OCI-LY1 (cell line): ENCODE measurements at regions not wholly inside any gene's neighbourhood (a gene's known extent, or its start where the extent isn't known, plus 50 kb on each side); places are given as distances from the start of the nearest gene placed in this dataset.

Source experiments
- H2AFZ ChIP-seq: fragments of 200-600 bp; sonication (generic), shearing (Covaris generic); 2 replicates; pipeline ENCODE4 v1.6.0; 2014; ENCODE audit warnings: antibody characterized with exemption, mild to moderate bottlenecking, low read length
- H3F3A ChIP-seq: fragments of 200-600 bp; sonication (generic), shearing (Covaris generic); 2 replicates; pipeline ENCODE4 v1.6.0; 2014; ENCODE audit warnings: mild to moderate bottlenecking, antibody characterized with exemption, low read length, moderate library complexity; ENCODE audit not compliant: insufficient read depth
- H3K27ac ChIP-seq: fragments of 200-600 bp; sonication (generic); 2 replicates; pipeline ENCODE4 v1.5.1; 2014; ENCODE audit warnings: low read length, mixed run types, mild to moderate bottlenecking, low read depth; ENCODE audit not compliant: poor library complexity, severe bottlenecking
- H3K27me3 ChIP-seq: fragments of 200-600 bp; sonication (generic); 2 replicates; pipeline ENCODE4 v1.6.0; 2014; ENCODE audit warnings: antibody characterized with exemption, mild to moderate bottlenecking, low read length, moderate library complexity; ENCODE audit not compliant: insufficient read depth
- H3K36me3 ChIP-seq: fragments of 200-600 bp; sonication (generic); 2 replicates; pipeline ENCODE4 v1.6.1; 2014; ENCODE audit warnings: mild to moderate bottlenecking, antibody characterized with exemption, low read length, moderate library complexity, mixed read lengths; ENCODE audit not compliant: insufficient read depth
- H3K4me1 ChIP-seq: fragments of 200-600 bp; sonication (generic); 2 replicates; pipeline ENCODE4 v1.5.1; 2014; ENCODE audit warnings: mild to moderate bottlenecking, low read length, moderate library complexity; ENCODE audit not compliant: insufficient read depth, severe bottlenecking
- H3K4me2 ChIP-seq: fragments of 200-600 bp; sonication (generic), shearing (Covaris generic); 2 replicates; pipeline ENCODE4 v1.6.1; 2014; ENCODE audit warnings: low read length
- H3K4me3 ChIP-seq: fragments of 200-600 bp; sonication (generic); 2 replicates; pipeline ENCODE4 v1.5.1; 2014; ENCODE audit warnings: low read length, low read depth, mild to moderate bottlenecking, mixed read lengths; ENCODE audit not compliant: poor library complexity, severe bottlenecking
- H3K79me2 ChIP-seq: fragments of 200-600 bp; shearing (Covaris generic); 2 replicates; pipeline ENCODE4 v1.6.1; 2016; ENCODE audit warnings: mixed run types, low read length, mixed read lengths; ENCODE audit not compliant: insufficient read depth
- H3K9ac ChIP-seq: fragments of 200-600 bp; sonication (generic), shearing (Covaris generic); 2 replicates; pipeline ENCODE4 v1.6.1; 2014; ENCODE audit warnings: mild to moderate bottlenecking, low read length, mixed read lengths
- H3K9me2 ChIP-seq: fragments of 200-600 bp; sonication (generic), shearing (Covaris generic); 2 replicates; pipeline ENCODE4 v1.6.1; 2014; ENCODE audit warnings: low read depth, mild to moderate bottlenecking, low read length, mixed read lengths
- H3K9me3 ChIP-seq: fragments of 200-600 bp; shearing (Covaris generic); 2 replicates; pipeline ENCODE4 v1.6.1; 2014; ENCODE audit warnings: low read length, mixed read lengths
- H4K20me1 ChIP-seq: fragments of 200-600 bp; sonication (generic), shearing (Covaris generic); 2 replicates; pipeline ENCODE4 v1.6.0; 2016; ENCODE audit warnings: mild to moderate bottlenecking, low read length; ENCODE audit not compliant: insufficient read depth
- EZH2 ChIP-seq: fragments of 200-600 bp; sonication (generic), shearing (Covaris generic); IDR thresholded peaks from 2 replicates; pipeline ENCODE4 v1.8.0; 2017; ENCODE audit warnings: borderline replicate concordance, mixed run types, mild to moderate bottlenecking, antibody characterized with exemption, low read length, moderate library complexity, mixed read lengths
- TF ChIP-seq, protein P1 (sequence below): fragments of 200-600 bp; sonication (generic), shearing (Covaris generic); IDR thresholded peaks from 2 replicates; pipeline ENCODE4 v1.5.1; 2017; ENCODE audit warnings: mild to moderate bottlenecking, antibody characterized with exemption, low read length, moderate library complexity, mixed read lengths

DNA sequence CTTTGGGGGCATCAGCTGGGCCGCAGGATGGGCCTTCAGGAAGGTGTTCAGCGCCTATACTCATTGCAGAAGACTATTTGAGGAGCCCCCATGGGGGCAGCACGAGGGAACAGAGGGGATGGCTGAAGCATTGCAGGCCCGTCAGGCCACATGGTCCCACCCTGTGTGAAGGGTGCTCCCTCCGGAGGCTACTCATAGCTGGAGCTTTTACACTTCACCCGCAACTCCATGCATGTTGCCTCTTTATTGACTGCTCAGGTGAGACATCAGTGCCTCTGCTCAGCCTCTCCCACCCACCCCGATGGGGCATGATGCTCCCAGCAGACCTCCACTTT, 1500.9 kb downstream of the TBC1D22A start:
- H3K9me2 ChIP-seq: no peaks in the 10 kb centered on the region
- no peaks in the 10 kb centered on the region for H3K9me3 ChIP-seq
- no peak overlapping the region for H3K27ac ChIP-seq
- no peak overlapping the region for H2AFZ ChIP-seq
- H3K36me3 ChIP-seq: no peaks in the 10 kb centered on the region
- H3K4me3 ChIP-seq: no peak overlapping the region
- H4K20me1 ChIP-seq: no peaks in the 10 kb centered on the region
- no peak overlapping the region for H3K9ac ChIP-seq
- peaks cover 12% of the 10 kb centered on the region; the same call in 1 of the 2 replicates for H3K27me3 ChIP-seq
- no peak overlapping the region for H3K4me2 ChIP-seq
- no peaks in the 10 kb centered on the region for H3K79me2 ChIP-seq
- no peaks in the 10 kb centered on the region for H3K4me1 ChIP-seq
- H3F3A ChIP-seq: no peaks in the 10 kb centered on the region
- no peak for TF ChIP-seq EZH2
- TF ChIP-seq, protein P1, sequence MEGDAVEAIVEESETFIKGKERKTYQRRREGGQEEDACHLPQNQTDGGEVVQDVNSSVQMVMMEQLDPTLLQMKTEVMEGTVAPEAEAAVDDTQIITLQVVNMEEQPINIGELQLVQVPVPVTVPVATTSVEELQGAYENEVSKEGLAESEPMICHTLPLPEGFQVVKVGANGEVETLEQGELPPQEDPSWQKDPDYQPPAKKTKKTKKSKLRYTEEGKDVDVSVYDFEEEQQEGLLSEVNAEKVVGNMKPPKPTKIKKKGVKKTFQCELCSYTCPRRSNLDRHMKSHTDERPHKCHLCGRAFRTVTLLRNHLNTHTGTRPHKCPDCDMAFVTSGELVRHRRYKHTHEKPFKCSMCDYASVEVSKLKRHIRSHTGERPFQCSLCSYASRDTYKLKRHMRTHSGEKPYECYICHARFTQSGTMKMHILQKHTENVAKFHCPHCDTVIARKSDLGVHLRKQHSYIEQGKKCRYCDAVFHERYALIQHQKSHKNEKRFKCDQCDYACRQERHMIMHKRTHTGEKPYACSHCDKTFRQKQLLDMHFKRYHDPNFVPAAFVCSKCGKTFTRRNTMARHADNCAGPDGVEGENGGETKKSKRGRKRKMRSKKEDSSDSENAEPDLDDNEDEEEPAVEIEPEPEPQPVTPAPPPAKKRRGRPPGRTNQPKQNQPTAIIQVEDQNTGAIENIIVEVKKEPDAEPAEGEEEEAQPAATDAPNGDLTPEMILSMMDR: no peak

DNA sequence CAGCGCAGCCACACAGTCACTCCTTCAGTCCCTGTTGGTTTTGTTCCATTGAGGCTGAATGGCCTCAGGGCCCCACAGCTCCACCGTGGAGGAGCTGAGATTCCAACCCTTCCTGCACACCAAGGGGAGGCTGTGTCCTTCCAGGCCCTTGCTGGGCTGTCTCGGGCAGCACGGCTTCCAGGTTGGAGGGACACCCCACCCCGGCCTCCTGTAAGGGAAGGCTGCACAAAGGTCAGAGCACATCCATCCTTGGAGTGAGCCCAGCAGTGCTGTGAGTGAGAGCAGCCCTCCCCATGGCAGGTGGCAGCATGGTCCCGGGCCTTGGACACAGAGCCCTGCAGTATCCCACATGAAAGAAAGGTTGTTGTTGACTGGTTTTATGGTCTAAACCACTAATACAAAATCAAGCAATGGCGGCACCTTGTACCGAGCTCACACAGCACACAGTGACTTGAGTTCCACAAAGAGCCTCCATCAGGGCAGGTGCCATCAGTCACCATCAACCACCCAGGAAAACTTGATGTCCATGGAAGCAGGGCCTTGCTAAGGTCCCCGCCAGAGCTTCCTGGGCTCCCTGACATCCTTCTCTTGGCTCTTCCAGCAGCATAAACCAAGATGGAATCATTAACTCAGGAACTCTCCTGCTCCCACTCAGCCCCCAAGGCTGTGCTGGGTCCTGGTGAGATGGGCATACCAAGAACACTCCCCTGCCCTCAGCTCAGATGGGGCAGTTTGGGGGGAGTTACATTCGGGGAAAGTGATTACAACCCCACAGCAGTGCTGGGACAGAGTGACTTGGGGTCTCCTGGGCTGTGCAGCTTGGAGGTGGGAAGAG, 1500.4 kb downstream of the TBC1D22A start:
- Histone ChIP-seq H3K79me2 (no peaks in the 10 kb centered on the region), H4K20me1 (no peaks in the 10 kb centered on the region), H3K36me3 (no peaks in the 10 kb centered on the region), H3K27me3 (peaks cover 13% of the 10 kb centered on the region; the same call in 1 of the 2 replicates), H3K9me2 (no peaks in the 10 kb centered on the region), H3K4me3 (no peak overlapping the region), H3K4me1 (peaks cover 5% of the 10 kb centered on the region), H3F3A (no peaks in the 10 kb centered on the region), H3K4me2 (no peak overlapping the region), H3K9me3 (no peaks in the 10 kb centered on the region), H3K27ac (no peak overlapping the region), H3K9ac (no peak overlapping the region), H2AFZ (no peak overlapping the region)
- no peak for TF ChIP-seq EZH2
- TF ChIP-seq, protein P1: no peak

DNA sequence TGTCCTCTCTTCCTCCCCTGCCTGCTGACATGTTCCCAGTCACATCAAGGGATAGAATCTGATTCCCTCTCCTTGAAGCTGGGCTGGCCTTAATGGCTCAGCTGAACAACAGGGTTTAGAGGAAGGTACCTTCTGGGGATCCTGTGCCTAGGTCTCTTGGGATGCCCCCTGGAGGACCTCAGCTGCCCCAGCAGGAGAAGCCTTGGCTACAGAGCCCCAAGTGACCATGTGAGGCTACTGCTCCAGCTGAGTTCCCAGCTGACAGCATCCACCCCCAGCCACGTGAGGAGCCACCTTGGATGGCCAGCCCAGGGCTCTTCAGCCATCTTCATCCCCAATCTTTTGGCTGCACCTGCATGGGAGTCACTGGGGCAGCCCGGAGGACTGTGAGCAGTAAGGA, 1499.3 kb downstream of the TBC1D22A start:
- no peak overlapping the region for H3K27ac ChIP-seq
- peaks cover 8% of the 10 kb centered on the region for H3K4me1 ChIP-seq
- TF ChIP-seq EZH2: no peak
- TF ChIP-seq, protein P1: no peak
- no peaks in the 10 kb centered on the region for H4K20me1 ChIP-seq
- no peaks in the 10 kb centered on the region for H3K79me2 ChIP-seq
- no peak overlapping the region for H3K9ac ChIP-seq
- H3K27me3 ChIP-seq: peaks cover 12% of the 10 kb centered on the region; the same call in 1 of the 2 replicates
- H3K4me2 ChIP-seq: no peak overlapping the region
- no peak overlapping the region for H2AFZ ChIP-seq
- H3K4me3 ChIP-seq: no peak overlapping the region
- H3F3A ChIP-seq: no peaks in the 10 kb centered on the region
- no peaks in the 10 kb centered on the region for H3K36me3 ChIP-seq
- no peaks in the 10 kb centered on the region for H3K9me3 ChIP-seq
- no peaks in the 10 kb centered on the region for H3K9me2 ChIP-seq
